B cell (primary cell): ENCODE measurements at regions not wholly inside any gene's neighbourhood (a gene's known extent, or its start where the extent isn't known, plus 50 kb on each side); places are given as distances from the start of the nearest gene placed in this dataset.

Source experiments
- CTCF ChIP-seq: fragments of 200-600 bp; IDR thresholded peaks from one replicate; pipeline ENCODE4 v1.8.0; 2022; ENCODE audit warnings: antibody characterized with exemption, mild to moderate bottlenecking
- EZH2 ChIP-seq: IDR thresholded peaks from 2 replicates; pipeline ENCODE4 v1.6.1; 2012; ENCODE audit warnings: borderline replicate concordance, low read depth, mild to moderate bottlenecking, moderate library complexity, low read length; ENCODE audit not compliant: insufficient read depth, poor library complexity, severe bottlenecking

- no peak for TF ChIP-seq CTCF
- TF ChIP-seq EZH2: no peak
Measured at GRCh38 chr10:131689954-131690757, 210.7 kb upstream of the PPP2R2D start.
